Stomach (tissue), 8 donors: ENCODE measurements at regions not wholly inside any gene's neighbourhood (a gene's known extent, or its start where the extent isn't known, plus 50 kb on each side); places are given as distances from the start of the nearest gene placed in this dataset.

Experiments
- DNase-seq, 2 donors: peaks; one replicate each; pipeline versions ENCODE4 v3.0.0 to v3.0.0-alpha.2; 2013 to 2019
- H3K27ac ChIP-seq, 5 donors: fragments of 200-600 bp in 4 of 5; sonication (generic) in 4 of 5; one replicate each; pipeline ENCODE4 v1.5.1; 2013 to 2019; ENCODE audit warnings: mild to moderate bottlenecking in 1 of 5, moderate library complexity in 1 of 5
- H3K27me3 ChIP-seq, 3 donors: fragments of 200-600 bp; sonication (generic); one replicate each; pipeline ENCODE4 v1.5.1; 2017 to 2019; ENCODE audit warnings: mixed run types in 1 of 3
- H3K36me3 ChIP-seq, 4 donors: fragments of 200-600 bp; sonication (generic); 1 replicate in 3 of 4; 2 replicates in 1 of 4; pipeline ENCODE4 v1.5.1; 2016 to 2019
- H3K4me1 ChIP-seq, 4 donors: fragments of 200-600 bp; sonication (generic); one replicate each; pipeline ENCODE4 v1.5.1; 2016 to 2019
- H3K4me3 ChIP-seq, 4 donors: fragments of 200-600 bp; sonication (generic) in 3 of 4; one replicate each; pipeline ENCODE4 v1.5.1; 2016 to 2019; ENCODE audit warnings: mild to moderate bottlenecking in 1 of 4
- H3K9me3 ChIP-seq, 4 donors: fragments of 200-600 bp; sonication (generic); one replicate each; pipeline ENCODE4 v1.5.1; 2016 to 2019
- CTCF ChIP-seq, 7 experiments: fragments of 450-650 bp in 4 of 7; fragments of 200-600 bp in 3 of 7; sonication (generic) in 3 of 7; IDR thresholded peaks; one replicate each; pipeline ENCODE4 v1.5.1; 2016 to 2019; ENCODE audit warnings: antibody characterized with exemption in 7 of 7, control low read depth in 2 of 7, mild to moderate bottlenecking in 1 of 7
- EP300 ChIP-seq: sonication (generic); formaldehyde crosslinking; IDR thresholded peaks from one replicate; pipeline ENCODE4 v1.6.1; 2017; ENCODE audit warnings: antibody characterized with exemption
- POLR2A ChIP-seq, 4 donors: fragments of 450-650 bp; IDR thresholded peaks; one replicate each; pipeline ENCODE4 v1.6.1; 2016; ENCODE audit warnings: antibody characterized with exemption in 4 of 4, control low read depth in 2 of 4, mild to moderate bottlenecking in 1 of 4, moderate library complexity in 1 of 4
- POLR2AphosphoS5 ChIP-seq, 3 donors: sonication (generic); formaldehyde crosslinking; IDR thresholded peaks; one replicate each; pipeline ENCODE4 v1.6.1; 2016; ENCODE audit warnings: antibody characterized with exemption in 3 of 3
- WGBS, 5 donors: extraction: QIAGEN DNeasy Blood & Tissue Kit in 3 of 5; methylation state at CpG; one replicate each; pipeline versions ENCODE4 v1.1.5 to v1.1.7; 2013 to 2018; 5-methylcytosine and 5-hydroxymethylcytosine counted together
- intact Hi-C: fragments of 100-400 bp; cut with DNase I; formaldehyde crosslinking; loops from one replicate; pipeline ENCODE4 v1.15.1; 2023; ENCODE audit warnings: low total_unique reads
- donor health status: healthy with polysubstance abuse.
- donor health status: Bipolar disorder and iron deficiency.
- donor health status: healthy.

GRCh38 chr5:156241266-156241665 lies 85.7 kb upstream of the SGCD start:
- intact Hi-C loops = no loop called here
- H3K27me3 ChIP-seq = no peaks in the 10 kb centered on the region
- no peaks in the 10 kb centered on the region for H3K4me1 ChIP-seq
- H3K4me3 ChIP-seq = no peak overlapping the region
- DNase-seq = no peak
- no peaks in the 10 kb centered on the region for H3K9me3 ChIP-seq
- no peak for TF ChIP-seq CTCF (IDR thresholded peaks at IDR 0.05)
- no peak for TF ChIP-seq EP300
- no peak for TF ChIP-seq POLR2A (IDR thresholded peaks at IDR 0.05)
- TF ChIP-seq POLR2AphosphoS5 (IDR thresholded peaks at IDR 0.05) = no peak
- H3K27ac ChIP-seq = no peak overlapping the region
- H3K36me3 ChIP-seq = no peaks in the 10 kb centered on the region

- H3K36me3 ChIP-seq = no peaks in the 10 kb centered on the region
- H3K4me3 ChIP-seq = no peak overlapping the region
- no peaks in the 10 kb centered on the region for H3K27me3 ChIP-seq
- TF ChIP-seq CTCF (IDR thresholded peaks at IDR 0.05) = no peak
- no peak for TF ChIP-seq POLR2AphosphoS5 (IDR thresholded peaks at IDR 0.05)
- no peak for TF ChIP-seq POLR2A (IDR thresholded peaks at IDR 0.05)
- TF ChIP-seq EP300 = no peak
- no peak for DNase-seq
- intact Hi-C loops = no loop called here
- H3K9me3 ChIP-seq = no peaks in the 10 kb centered on the region
- no peak overlapping the region for H3K27ac ChIP-seq
- no peaks in the 10 kb centered on the region for H3K4me1 ChIP-seq
- 84 to 98% (median 94%) methylated on average over 1 of the region's 1 CpG for WGBS, 5 donors
Observed at GRCh38 chr5:156245895-156246294, 81.1 kb upstream of the SGCD start.

GRCh38 chr5:156251076-156251475 lies 75.9 kb upstream of the SGCD start:
- no peak for DNase-seq
- intact Hi-C loops = no loop called here
- TF ChIP-seq EP300 (no peak), CTCF (IDR thresholded peaks at IDR 0.05) (no peak), POLR2AphosphoS5 (IDR thresholded peaks at IDR 0.05) (no peak), POLR2A (IDR thresholded peaks at IDR 0.05) (no peak)
- Histone ChIP-seq H3K36me3 (no peaks in the 10 kb centered on the region), H3K27ac (no peak overlapping the region), H3K9me3 (no peaks in the 10 kb centered on the region), H3K27me3 (no peaks in the 10 kb centered on the region), H3K4me3 (no peak overlapping the region), H3K4me1 (no peaks in the 10 kb centered on the region)
- 42 to 59% (median 50%) methylated on average over 1 of the region's 1 CpG for WGBS, 5 donors

- DNase-seq = no peak
- no peaks in the 10 kb centered on the region for H3K36me3 ChIP-seq
- no peak overlapping the region for H3K27ac ChIP-seq
- WGBS, 5 donors = 87 to 94% (median 88%) methylated on average over 3 of the region's 3 CpGs
- no peak for TF ChIP-seq POLR2AphosphoS5 (IDR thresholded peaks at IDR 0.05)
- TF ChIP-seq POLR2A (IDR thresholded peaks at IDR 0.05) = no peak
- TF ChIP-seq EP300 = no peak
- no peak for TF ChIP-seq CTCF (IDR thresholded peaks at IDR 0.05)
- intact Hi-C loops = no loop called here
- H3K9me3 ChIP-seq = no peaks in the 10 kb centered on the region
- H3K4me3 ChIP-seq = no peak overlapping the region
- H3K27me3 ChIP-seq = no peaks in the 10 kb centered on the region
- H3K4me1 ChIP-seq = no peaks in the 10 kb centered on the region
Observed at GRCh38 chr5:156253130-156253529, 73.8 kb upstream of the SGCD start.

- TF ChIP-seq CTCF (IDR thresholded peaks at IDR 0.05) (no peak), EP300 (no peak), POLR2A (IDR thresholded peaks at IDR 0.05) (no peak), POLR2AphosphoS5 (IDR thresholded peaks at IDR 0.05) (no peak)
- no peaks in the 10 kb centered on the region for H3K9me3 ChIP-seq
- no peaks in the 10 kb centered on the region for H3K36me3 ChIP-seq
- no peak overlapping the region for H3K27ac ChIP-seq
- 37 to 46% (median 39%) methylated on average over 2 of the region's 2 CpGs for WGBS, 5 donors
- intact Hi-C loops = no loop called here
- H3K4me1 ChIP-seq = no peaks in the 10 kb centered on the region
- DNase-seq = no peak
- no peaks in the 10 kb centered on the region for H3K27me3 ChIP-seq
- H3K4me3 ChIP-seq = no peak overlapping the region
Observed at GRCh38 chr5:156254196-156254595, 72.8 kb upstream of the SGCD start.
